ENCODE measurements at regions not wholly inside any gene's neighbourhood (a gene's known extent, or its start where the extent isn't known, plus 50 kb on each side); places are given as distances from the start of the nearest gene placed in this dataset.

DNA sequence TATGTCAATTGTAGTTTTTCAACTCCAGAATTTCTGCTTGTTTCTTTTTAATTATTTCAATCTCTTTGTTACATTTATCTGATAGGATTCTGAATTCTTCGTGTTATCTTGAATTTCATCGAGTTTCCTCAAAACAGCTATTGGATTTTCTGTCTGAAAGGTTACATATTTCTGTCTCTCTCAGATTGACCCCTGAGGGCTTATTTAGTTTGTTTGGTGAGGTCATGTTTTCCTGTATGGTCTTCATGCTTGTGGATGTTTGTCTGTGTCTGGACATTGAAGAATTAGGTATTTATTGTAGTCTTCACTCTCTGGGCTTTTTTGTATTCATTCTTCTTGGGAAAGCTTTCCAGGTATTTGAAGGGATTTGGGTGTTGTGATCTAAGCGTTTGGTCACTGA lies 85.6 kb downstream of the SNAPC1 start:
- no peaks in the 10 kb centered on the region for H4K20me1 ChIP-seq (ENCODE audit: insufficient read depth)
- no peak overlapping the region for H3K4me3 ChIP-seq (IDR thresholded peaks at IDR 0.05; ENCODE audit: insufficient read depth, low read depth, low read length)
- H2AFZ ChIP-seq (ENCODE audit: low read depth) = no peak overlapping the region
- H3K27ac ChIP-seq = no peak overlapping the region
- no peak overlapping the region for H3K9ac ChIP-seq
- H3K27me3 ChIP-seq (ENCODE audit: insufficient read depth, low read depth) = no peaks in the 10 kb centered on the region
- TF ChIP-seq, protein P1, sequence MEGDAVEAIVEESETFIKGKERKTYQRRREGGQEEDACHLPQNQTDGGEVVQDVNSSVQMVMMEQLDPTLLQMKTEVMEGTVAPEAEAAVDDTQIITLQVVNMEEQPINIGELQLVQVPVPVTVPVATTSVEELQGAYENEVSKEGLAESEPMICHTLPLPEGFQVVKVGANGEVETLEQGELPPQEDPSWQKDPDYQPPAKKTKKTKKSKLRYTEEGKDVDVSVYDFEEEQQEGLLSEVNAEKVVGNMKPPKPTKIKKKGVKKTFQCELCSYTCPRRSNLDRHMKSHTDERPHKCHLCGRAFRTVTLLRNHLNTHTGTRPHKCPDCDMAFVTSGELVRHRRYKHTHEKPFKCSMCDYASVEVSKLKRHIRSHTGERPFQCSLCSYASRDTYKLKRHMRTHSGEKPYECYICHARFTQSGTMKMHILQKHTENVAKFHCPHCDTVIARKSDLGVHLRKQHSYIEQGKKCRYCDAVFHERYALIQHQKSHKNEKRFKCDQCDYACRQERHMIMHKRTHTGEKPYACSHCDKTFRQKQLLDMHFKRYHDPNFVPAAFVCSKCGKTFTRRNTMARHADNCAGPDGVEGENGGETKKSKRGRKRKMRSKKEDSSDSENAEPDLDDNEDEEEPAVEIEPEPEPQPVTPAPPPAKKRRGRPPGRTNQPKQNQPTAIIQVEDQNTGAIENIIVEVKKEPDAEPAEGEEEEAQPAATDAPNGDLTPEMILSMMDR (conservative IDR thresholded peaks at IDR 0.05; ENCODE audit: low read depth, low read length) = no peak
- H3K36me3 ChIP-seq (ENCODE audit: insufficient read depth) = no peaks in the 10 kb centered on the region
- no peak overlapping the region for H3K4me2 ChIP-seq
- no peaks in the 10 kb centered on the region for H3K79me2 ChIP-seq (ENCODE audit: insufficient read depth, low read depth)
- H3K4me1 ChIP-seq (ENCODE audit: low read depth, poor library complexity, severe bottlenecking) = no peaks in the 10 kb centered on the region

DNA sequence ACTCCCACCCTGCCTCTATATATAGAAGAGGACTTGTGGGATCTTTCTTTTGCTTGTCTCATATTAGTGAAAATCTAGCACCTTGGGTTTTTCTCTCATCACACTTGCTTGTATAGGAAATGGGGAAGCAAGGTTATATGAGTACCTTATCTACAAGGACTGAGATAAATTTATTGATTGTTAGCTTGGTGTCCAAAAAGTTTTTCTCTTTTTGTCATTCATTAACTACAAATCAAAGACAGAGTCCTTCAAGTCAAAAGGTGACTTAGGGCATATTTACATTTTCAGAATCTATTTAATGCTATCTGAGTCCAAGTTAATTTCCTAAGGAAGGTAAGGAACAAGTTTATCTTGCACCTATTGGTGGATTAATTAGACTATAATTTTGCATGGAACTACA lies 92.7 kb downstream of the SNAPC1 start:
- H4K20me1 ChIP-seq (ENCODE audit: insufficient read depth) = no peaks in the 10 kb centered on the region
- no peaks in the 10 kb centered on the region for H3K36me3 ChIP-seq (ENCODE audit: insufficient read depth)
- no peaks in the 10 kb centered on the region for H3K4me1 ChIP-seq (ENCODE audit: low read depth, poor library complexity, severe bottlenecking)
- H3K4me2 ChIP-seq = no peak overlapping the region
- H3K9ac ChIP-seq = no peak overlapping the region
- no peaks in the 10 kb centered on the region for H3K27me3 ChIP-seq (ENCODE audit: insufficient read depth, low read depth)
- no peaks in the 10 kb centered on the region for H3K79me2 ChIP-seq (ENCODE audit: insufficient read depth, low read depth)
- H3K4me3 ChIP-seq (IDR thresholded peaks at IDR 0.05; ENCODE audit: insufficient read depth, low read depth, low read length) = no peak overlapping the region
- TF ChIP-seq, protein P1 (conservative IDR thresholded peaks at IDR 0.05; ENCODE audit: low read depth, low read length) = no peak
- H3K27ac ChIP-seq = no peak overlapping the region
- no peak overlapping the region for H2AFZ ChIP-seq (ENCODE audit: low read depth)

DNA sequence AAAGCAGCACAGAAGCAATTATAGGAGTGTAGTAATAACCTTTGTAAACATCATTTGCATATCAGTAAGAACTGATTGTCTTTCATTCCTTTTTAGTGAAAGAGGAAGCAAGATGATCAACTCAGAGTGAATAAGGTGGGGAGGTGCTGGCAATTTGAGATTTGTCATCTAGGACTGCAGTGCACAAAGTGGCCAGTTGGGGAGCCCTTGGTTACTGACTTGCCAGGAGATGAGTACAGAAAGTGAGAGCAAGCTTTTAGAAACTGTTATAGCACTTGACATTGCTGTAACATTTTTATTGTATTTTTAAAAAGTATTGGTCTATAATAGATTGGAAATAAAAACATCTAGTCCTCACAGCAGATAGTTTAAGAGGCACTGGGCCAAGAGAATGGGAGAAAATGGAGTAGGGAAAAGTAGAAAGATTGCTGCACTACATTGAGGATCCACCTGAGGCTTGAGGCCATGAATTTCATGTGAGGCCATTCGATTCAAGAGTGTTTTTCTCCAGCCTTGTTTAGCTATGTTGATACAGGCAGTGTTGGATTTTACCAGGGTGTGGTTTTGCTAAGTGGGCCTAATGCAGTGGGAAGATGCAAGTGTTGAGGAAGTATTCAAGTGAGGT lies 98.2 kb downstream of the SNAPC1 start:
- Histone ChIP-seq H3K4me3 (IDR thresholded peaks at IDR 0.05; ENCODE audit: insufficient read depth, low read depth, low read length) (no peak overlapping the region), H3K36me3 (ENCODE audit: insufficient read depth) (no peaks in the 10 kb centered on the region), H2AFZ (ENCODE audit: low read depth) (no peak overlapping the region), H3K9ac (no peak overlapping the region), H4K20me1 (ENCODE audit: insufficient read depth) (no peaks in the 10 kb centered on the region), H3K4me2 (no peak overlapping the region), H3K27ac (no peak overlapping the region), H3K27me3 (ENCODE audit: insufficient read depth, low read depth) (no peaks in the 10 kb centered on the region), H3K4me1 (ENCODE audit: low read depth, poor library complexity, severe bottlenecking) (no peaks in the 10 kb centered on the region), H3K79me2 (ENCODE audit: insufficient read depth, low read depth) (no peaks in the 10 kb centered on the region)
- TF ChIP-seq, protein P1 (conservative IDR thresholded peaks at IDR 0.05; ENCODE audit: low read depth, low read length) = peak; percentile 70

DNA sequence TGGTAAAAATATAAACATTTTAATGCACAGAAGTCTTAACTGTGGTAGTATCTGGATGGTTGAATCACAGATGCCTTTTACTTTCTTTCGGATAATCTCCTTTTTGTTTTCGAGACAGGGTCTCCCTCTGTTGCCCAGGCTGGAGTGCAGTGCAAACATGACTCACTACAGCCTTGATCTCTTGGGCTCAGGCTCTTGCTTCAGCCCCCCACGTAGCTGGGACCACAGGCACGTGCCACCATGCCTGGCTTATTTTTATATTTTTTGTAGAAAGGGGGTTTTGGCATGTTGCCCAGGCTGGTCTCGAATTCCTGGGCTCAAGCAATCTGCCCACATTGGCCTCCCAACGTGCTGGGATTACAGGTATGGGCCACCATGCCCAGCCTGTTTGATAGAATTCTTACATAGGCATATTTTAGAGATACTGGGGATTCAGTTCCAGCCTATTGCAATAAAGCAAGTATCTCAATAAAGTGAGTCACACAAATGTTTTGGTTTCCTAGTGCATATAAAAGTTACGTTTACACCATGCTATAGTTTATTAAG lies 99.2 kb downstream of the SNAPC1 start:
- Histone ChIP-seq H3K27ac (no peak overlapping the region), H3K36me3 (ENCODE audit: insufficient read depth) (no peaks in the 10 kb centered on the region), H3K4me1 (ENCODE audit: low read depth, poor library complexity, severe bottlenecking) (no peaks in the 10 kb centered on the region), H3K27me3 (ENCODE audit: insufficient read depth, low read depth) (no peaks in the 10 kb centered on the region), H2AFZ (ENCODE audit: low read depth) (no peak overlapping the region), H3K79me2 (ENCODE audit: insufficient read depth, low read depth) (no peaks in the 10 kb centered on the region), H3K9ac (no peak overlapping the region), H4K20me1 (ENCODE audit: insufficient read depth) (no peaks in the 10 kb centered on the region), H3K4me2 (no peak overlapping the region), H3K4me3 (IDR thresholded peaks at IDR 0.05; ENCODE audit: insufficient read depth, low read depth, low read length) (no peak overlapping the region)
- TF ChIP-seq, protein P1 (conservative IDR thresholded peaks at IDR 0.05; ENCODE audit: low read depth, low read length) = no peak

All from KMS-11 (cell line).